SK-N-MC (cell line): ENCODE measurements at regions not wholly inside any gene's neighbourhood (a gene's known extent, or its start where the extent isn't known, plus 50 kb on each side); places are given as distances from the start of the nearest gene placed in this dataset.

ENCODE experiments used
- EZH2 ChIP-seq: fragments of 200-600 bp; sonication (generic); IDR thresholded peaks from one replicate; pipeline ENCODE4 v1.6.1; 2017; ENCODE audit warnings: antibody characterized with exemption
- FOXP2 ChIP-seq: optimal IDR thresholded peaks from 2 replicates; pipeline ENCODE3; 2011; ENCODE audit warnings: mild to moderate bottlenecking, moderate library complexity; ENCODE audit not compliant: insufficient read depth; ENCODE audit errors: extremely low read length, control extremely low read depth
- POLR2AphosphoS5 ChIP-seq: IDR thresholded peaks from 2 replicates; pipeline ENCODE4 v1.6.1; 2012; ENCODE audit warnings: mild to moderate bottlenecking, low read depth, low read length, borderline replicate concordance

DNA sequence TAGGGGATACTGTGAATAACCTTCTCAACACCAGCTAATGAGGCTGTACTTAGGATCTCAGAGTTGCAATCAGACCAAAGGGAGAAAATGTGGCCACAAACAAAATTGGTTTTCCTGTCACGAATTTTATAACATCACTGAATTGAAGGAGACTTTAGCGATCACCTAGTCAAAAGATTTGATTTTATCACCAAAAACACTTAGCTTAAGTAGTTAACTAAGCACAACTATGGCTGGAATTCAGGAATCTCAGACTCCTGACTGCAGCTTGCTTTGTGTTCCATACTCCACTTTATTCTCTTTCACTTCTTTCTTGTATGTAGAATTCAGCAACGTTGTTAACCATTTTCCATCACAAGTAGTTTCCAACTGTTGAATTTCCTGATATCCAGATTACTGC is 152.0 kb downstream of the SLC16A9 start:
- no peak for TF ChIP-seq EZH2
- TF ChIP-seq POLR2AphosphoS5: no peak
- no peak for TF ChIP-seq FOXP2
